Iris pigment epithelial cell (primary cell): ENCODE measurements at regions not wholly inside any gene's neighbourhood (a gene's known extent, or its start where the extent isn't known, plus 50 kb on each side); places are given as distances from the start of the nearest gene placed in this dataset.
A peak's percentile ranks its signal among the peaks of the same experiment; 100 is the strongest.

Experiments
- DNase-seq: peaks from one replicate; pipeline ENCODE4 v3.0.0-alpha.2; 2011; ENCODE audit warnings: low read depth

DNA sequence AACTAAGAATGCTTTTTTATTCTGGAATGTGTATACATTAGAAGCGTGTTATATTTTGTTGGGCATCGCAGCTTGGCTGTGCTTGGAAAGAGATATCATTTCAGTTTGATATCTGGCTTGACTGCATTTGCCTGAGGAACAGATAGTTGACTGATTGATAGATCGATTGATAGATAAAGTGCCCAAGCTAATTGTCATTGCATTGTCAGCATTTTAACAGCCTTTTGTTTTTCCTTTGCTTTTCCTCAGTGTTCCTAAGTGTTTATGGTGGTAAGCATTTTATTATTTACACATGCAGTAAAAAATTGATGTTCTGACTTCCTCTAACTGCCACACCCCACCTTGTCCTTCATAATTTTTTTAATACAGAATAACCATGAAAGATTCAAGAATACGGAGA is 180.9 kb upstream of the GRIK2 start:
- no peak for DNase-seq

GRCh38 chr6:101222007-101222406 is 171.5 kb upstream of the GRIK2 start:
- no peak for DNase-seq

- no peak for DNase-seq
Observed at GRCh38 chr6:101224751-101225150, 168.8 kb upstream of the GRIK2 start.

DNA sequence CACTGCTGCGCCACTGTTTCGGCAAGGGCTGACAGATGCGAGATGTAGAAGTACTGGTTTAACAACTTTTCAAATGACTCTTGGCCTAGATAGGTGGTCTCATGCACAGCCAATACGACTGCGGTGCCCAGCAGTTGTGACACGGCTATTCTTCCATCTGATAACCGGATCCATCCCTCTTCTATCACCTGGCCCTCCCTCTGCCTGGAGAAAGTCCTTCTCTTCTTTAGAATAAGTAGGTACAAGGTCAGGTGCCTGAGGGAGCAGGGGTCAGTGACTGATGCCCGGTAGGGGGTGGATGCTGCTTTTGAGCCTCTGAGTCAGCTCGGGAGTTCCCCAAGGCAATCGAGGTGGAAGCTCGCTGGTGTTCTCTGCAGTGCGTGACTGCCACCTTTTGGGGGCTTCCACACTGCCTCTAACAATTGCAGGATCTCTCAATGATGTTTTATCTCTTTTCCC is 166.8 kb upstream of the GRIK2 start:
- peak; percentile 49 for DNase-seq

DNA sequence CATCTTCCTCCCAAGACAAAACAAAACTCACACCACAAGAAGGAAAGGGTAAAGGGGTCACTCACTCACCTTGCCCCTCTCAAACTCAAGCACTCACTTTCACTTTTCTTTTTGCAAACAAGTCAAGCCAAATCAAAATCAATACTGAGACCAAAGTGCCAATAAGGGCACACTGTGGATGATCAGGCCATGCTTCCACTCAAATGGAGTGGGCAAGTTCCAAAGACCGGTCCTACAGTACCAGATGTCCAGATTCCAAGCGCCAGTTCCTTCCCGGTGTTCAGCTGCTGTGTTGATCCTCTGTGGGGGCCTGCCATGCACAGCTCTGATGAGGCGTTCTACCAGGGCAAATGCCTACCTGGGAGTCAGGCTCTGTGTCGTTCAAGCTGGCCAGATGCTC is 162.6 kb upstream of the GRIK2 start:
- DNase-seq: no peak

- no peak for DNase-seq
Observed at GRCh38 chr6:101231606-101232235, 161.8 kb upstream of the GRIK2 start.

DNA sequence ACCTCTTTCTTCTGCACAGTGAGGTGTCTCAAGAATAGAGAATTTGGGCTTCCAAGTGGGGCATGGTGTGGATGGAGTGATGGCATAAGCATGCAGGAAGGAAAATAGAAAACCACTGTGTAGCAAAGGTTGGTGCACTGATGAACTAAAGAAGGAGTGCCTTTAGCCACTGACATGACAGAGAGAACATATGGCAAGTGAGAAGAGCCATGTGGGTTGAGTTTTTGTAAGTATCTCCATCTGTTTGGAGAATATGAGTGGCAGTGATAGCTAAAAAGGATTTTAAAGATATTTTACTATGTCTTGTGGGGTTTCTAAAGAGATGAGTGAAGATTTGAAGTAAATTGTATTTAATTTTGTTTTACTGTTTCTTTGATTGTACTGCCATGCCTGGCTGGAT is 160.5 kb upstream of the GRIK2 start:
- no peak for DNase-seq

- no peak for DNase-seq
Observed at GRCh38 chr6:101236709-101237108, 156.8 kb upstream of the GRIK2 start.

GRCh38 chr6:101241442-101241841 is 152.1 kb upstream of the GRIK2 start:
- no peak for DNase-seq

- no peak for DNase-seq
Observed at GRCh38 chr6:101249470-101249869, 144.0 kb upstream of the GRIK2 start.

DNA sequence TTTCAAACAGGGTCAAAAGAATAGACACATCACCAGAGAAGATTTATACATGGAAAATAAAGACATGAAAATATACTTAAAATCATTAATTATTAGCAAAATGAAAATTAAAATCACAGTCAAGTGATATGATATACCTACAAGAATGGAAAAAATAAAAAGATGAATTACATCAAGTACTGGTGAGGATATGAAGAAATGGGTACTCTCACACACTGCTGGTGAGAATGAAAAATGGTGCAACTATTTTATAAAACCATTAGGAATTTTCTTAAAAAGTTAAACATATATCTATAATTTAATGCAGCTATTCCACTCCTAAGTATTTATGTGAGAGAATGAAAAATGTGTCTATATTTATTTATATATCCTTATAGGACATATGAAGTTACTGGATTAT is 136.3 kb upstream of the GRIK2 start:
- no peak for DNase-seq

DNA sequence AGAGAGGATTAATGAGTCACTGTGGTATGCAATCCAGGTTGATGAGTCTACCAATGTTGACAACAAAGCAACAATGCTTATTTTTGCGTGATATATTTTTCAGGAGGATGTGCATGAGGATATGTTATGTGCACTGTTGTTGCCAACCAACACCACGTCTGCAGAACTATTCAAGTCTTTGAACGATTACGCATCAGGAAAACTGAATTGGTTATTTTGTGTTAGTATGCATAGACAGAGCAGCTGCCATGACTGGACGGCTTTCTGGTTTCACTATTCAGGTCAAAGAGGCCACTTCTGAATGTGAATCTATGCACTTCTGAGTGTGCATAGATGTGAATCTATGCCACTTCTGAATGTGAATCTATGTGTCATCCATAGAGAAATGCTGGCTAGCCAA is 134.0 kb upstream of the GRIK2 start:
- DNase-seq: no peak

DNA sequence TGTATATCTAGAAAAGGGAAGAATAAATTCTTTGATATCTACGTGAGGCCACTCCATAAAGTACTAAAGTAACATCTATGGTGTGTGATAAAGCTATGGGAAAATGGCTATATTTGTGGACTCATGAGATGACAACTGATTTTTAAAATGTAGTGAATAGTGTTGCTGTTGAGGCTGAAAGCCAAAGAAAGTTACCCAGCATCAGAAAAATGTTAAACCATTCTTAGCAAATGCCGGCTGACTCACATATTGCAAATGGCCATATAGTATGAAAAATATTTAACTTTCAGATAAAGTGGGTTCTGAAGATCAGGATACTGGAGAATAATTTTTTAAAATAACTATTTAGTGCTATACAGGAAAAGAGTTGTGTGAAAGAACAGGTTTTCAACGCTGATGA is 129.9 kb upstream of the GRIK2 start:
- no peak for DNase-seq

DNA sequence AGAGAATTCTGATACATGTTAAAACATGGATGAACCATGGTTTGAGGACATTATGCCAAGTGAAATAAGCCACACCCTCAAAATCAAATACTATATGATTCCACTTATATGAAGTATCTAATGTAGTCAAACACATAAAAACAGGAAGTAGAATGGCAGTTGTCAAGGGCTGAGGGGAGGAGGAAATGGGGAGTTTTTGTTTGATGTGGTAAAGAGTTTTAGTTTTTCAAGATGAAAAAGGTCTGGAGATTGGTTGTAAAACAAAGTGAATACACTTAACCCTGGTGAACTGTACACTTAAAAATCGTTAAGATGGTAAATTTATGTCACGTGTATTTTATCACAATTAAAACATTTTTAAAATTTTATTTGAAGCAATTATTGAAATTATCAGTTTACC is 127.4 kb upstream of the GRIK2 start:
- no peak for DNase-seq

DNA sequence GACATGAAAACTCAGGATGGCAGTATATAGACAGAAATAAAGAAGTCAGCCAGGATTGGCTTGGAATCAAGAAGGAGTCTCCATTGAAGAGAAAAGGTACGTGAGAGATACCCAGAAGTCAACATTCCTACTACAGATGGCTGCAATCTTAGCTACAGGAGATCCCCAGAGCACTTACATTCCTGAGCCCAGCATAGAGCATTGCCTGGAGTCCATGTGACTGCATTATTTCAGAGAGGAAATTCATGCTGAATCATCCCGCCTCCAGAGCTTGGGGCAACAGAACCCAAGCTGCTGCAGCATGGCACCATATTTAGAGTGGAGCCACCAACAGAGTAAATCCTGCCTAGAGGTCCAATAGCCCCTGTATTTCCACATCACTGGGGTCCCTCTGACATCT is 125.0 kb upstream of the GRIK2 start:
- DNase-seq: peak; percentile 0

- DNase-seq: no peak
Observed at GRCh38 chr6:101275251-101275650, 118.3 kb upstream of the GRIK2 start.

- DNase-seq: no peak
Observed at GRCh38 chr6:101276066-101276465, 117.4 kb upstream of the GRIK2 start.

- no peak for DNase-seq
Observed at GRCh38 chr6:101279410-101279809, 114.1 kb upstream of the GRIK2 start.

- no peak for DNase-seq
Observed at GRCh38 chr6:101281266-101281665, 112.2 kb upstream of the GRIK2 start.

GRCh38 chr6:101284131-101284530 is 109.4 kb upstream of the GRIK2 start:
- DNase-seq: no peak

- no peak for DNase-seq
Observed at GRCh38 chr6:101286146-101286545, 107.4 kb upstream of the GRIK2 start.

DNA sequence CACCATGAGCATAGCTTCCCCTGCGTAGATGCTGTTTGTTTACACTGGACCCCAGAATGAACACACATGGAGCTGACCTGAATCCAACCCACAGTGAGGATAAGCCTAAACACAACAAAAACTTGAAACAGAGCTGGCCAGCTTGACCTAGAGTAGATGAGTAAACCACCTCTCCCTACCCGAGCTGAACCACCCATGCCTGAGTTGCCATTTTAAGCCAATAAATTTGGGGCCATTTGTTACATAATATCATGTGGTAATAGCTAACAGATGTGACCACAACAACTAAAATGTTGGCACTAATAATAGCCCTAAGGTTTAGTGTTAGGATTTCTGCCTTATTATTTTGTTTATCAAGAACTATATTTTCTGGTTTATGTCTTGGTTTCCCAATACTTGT is 103.2 kb upstream of the GRIK2 start:
- DNase-seq: no peak

DNA sequence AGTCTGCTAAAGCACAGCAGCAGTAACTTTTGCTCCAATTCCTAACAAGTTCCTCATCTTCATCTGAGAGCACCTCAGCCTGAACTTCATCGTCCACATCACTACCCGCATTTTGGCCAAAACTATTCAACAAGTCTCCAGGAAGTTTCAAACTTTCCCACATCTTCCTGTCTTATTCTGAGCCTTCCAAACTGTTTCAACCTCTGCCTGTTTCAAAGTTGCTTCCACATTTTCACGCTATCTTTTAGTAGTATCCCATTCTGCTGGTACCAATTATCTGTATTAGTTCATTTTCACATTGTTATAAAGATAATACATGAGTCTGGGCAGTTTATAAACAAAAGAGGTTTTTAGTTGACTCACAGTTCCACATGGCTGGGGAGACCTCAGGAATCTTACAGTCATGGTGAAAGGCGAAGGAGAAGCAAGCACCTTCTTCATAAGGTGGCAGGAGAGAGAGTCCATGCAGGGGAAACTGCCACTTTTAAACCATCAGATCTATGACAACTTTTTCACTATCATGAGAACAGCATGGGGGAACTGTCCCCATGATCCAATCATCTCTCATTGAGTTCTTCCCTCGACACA is 99.4 kb upstream of the GRIK2 start:
- DNase-seq: no peak

- DNase-seq: no peak
Observed at GRCh38 chr6:101294676-101295075, 98.8 kb upstream of the GRIK2 start.
